GM18907 (cell line): ENCODE measurements at regions not wholly inside any gene's neighbourhood (a gene's known extent, or its start where the extent isn't known, plus 50 kb on each side); places are given as distances from the start of the nearest gene placed in this dataset.

Experiments used
- ATAC-seq: cut with Tn5 transposase; IDR thresholded peaks from one replicate; pipeline ENCODE4 v1.9.1; 2021; ENCODE audit warnings: mild to moderate bottlenecking, moderate library complexity; ENCODE audit not compliant: unreplicated experiment

DNA sequence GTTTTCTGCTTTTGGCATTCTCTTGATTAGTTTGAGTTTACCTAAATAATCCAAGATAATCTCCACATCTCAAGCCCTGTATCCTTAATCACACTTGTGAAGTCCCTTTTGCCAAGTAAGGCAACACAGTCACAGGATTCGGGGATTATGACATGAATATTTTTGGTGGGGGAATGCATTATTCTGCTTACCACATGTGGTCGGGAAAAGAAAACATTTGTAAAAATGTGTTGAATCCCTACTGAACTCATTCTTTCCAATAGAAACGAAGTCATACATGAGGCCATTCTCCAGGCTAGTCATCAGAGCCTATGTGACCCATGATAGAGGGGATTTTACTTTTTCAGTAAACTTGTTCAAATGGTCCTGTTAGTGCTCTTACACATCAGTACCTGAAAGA is 58.5 kb upstream of the PRICKLE1 start:
- ATAC-seq = no peak

DNA sequence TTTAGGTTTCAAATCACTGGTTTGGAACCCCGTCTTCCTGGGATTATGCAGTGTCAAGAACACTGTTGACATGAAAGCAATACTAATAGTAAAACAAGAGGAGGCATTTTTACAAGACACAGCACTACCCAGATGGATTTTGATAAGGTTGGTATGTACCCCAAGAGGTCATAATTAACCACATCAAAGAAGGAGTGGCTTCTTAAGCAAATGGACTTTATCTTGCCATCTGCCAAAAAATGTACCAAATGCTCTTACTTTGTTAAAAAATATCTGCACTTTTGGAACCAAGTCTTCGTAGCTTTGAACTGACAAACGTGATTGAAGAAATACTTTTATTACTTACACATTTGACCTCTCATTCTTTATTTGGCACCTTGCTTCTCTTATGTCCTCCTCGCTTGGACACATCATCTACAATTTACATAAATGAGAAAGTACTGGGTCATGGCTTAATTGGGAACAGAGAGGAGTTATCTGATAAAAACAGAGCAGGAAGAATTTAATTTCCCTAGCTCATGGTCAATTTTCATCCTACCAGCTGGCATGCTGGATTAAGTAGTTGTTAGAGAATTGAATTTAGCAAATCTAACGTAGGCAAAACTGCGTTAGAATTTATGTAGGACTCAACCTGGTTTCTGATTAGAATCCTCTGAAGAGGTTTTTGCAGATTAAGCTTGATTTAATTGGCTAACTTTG is 54.5 kb upstream of the PRICKLE1 start:
- no peak for ATAC-seq

DNA sequence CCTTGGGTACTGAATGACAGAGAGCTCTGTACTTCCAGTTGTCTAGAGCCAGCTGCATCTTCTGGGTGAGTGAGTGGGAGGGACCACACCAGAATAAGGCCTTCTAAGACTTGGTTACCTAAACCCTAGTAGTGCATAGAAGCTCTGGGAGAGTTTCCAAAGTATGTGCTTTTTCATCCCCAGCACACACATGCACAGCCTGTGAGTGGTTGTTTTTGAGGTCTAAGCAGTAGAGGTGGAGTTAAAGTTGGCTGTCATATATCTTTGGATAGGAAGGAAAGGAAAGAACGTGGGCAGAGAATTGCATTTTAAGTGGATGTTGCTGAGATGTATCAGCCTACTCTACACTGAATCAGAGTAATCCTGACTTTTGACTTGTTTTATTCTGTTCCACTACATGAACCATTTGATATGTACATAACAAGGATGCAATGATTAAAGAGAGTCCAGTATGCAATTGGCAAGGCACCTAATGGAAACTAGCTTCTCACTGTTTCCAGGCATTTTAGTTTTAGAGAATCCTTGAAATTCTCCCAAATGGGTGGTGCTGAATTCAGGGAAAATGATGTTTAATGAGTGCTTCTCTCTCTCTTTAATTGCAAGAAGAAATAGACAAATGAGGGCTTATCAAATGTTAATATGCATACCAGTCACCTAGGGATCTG is 51.8 kb upstream of the PRICKLE1 start:
- no peak for ATAC-seq

DNA sequence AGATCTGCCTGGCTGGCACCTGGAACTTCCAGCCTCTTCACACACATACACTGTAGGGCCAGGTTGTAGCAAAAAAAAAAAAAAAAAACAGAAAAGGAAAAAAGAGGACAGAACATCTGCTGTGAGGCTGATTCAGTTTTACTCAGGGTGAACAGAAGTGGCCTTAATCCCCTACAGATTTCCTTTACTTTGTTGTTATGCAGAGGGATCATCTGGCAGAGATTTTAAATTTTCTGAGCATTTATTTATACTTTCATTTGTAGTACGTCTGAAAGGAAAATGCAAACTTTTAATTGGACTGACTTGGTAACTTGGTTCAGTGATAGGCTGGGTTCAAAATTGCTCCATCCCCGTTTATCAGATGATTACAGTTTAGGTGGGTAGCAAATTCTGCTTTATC is 50.8 kb upstream of the PRICKLE1 start:
- ATAC-seq = no peak

DNA sequence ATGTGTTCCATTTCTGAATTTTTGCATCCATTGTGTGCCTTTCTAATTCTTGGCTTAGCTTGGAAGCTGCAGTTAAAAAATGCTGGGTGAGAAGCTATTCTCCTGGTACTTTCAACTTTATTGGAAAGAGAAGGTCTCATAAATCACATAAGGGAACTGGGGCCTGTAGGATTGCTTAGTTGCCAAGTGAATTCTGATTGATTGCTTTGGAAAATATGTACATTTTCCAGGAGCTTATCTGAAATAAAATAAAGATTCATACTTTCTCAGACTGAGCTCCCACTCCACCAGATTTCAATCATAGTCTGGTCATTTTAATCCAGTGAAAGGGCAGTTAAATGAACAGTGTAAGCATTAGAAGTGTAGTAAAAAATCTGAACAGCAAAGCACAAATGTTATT is 50.0 kb upstream of the PRICKLE1 start:
- ATAC-seq = no peak
